ENCODE measurements at regions not wholly inside any gene's neighbourhood (a gene's known extent, or its start where the extent isn't known, plus 50 kb on each side); places are given as distances from the start of the nearest gene placed in this dataset.
"Not testable (repeated sequence)": the region's sequence is repeated elsewhere in the genome, so short reads cannot be mapped to it uniquely, and the experiment has no call there.

GRCh38 chr3:101913168-101913567, 63.9 kb downstream of the NFKBIZ start:
- DNase-seq, result peak in 1 of 2 experiments; percentile 42

DNA sequence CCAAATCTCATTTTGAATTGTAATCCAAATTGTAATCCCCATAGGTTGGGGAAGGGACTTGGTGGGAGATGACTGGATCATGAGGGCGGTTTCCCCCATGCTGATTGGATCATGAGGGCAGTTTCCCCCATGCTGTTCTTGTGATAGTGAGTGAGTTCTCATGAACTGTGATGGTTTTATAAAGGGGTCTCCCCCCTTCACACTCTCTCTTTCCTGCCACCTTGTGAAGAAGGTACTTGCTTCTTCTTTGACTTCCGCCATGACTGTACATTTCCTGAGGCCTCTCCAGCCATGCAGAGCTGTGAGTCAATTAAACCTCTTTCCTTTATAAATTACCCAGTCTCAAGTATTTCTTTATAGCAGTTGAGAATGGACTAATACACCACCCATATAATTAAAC, 68.4 kb downstream of the NFKBIZ start:
- not testable (repeated sequence) for DNase-seq

GRCh38 chr3:101922151-101922725, 72.9 kb downstream of the NFKBIZ start:
- DNase-seq, result not testable (repeated sequence)

DNA sequence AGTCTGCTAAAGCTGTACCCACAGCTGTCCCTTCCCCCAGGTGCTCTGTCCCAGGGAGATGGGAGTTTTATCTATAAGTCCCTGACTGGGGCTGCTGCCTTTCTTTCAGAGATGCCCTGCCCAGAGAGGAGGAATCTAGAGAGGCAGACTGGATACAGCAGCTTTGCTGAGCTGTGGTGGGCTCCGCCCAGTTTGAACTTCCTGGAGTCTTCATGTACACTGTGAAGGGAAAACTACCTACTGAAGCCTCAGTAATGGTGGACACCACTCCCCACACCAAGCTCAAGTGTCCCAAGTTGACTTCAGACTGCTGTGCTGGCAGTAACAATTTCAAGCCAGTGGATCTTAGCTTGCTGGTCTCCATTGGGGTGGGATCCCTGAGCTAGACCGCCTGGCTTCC, 75.3 kb downstream of the NFKBIZ start:
- DNase-seq, result not testable (repeated sequence)

GRCh38 chr3:101925124-101925523, 75.8 kb downstream of the NFKBIZ start:
- DNase-seq, result not testable (repeated sequence)

- DNase-seq, result no peak
These were observed 76.2 kb downstream of the NFKBIZ start for GRCh38 chr3:101925564-101925963.

DNA sequence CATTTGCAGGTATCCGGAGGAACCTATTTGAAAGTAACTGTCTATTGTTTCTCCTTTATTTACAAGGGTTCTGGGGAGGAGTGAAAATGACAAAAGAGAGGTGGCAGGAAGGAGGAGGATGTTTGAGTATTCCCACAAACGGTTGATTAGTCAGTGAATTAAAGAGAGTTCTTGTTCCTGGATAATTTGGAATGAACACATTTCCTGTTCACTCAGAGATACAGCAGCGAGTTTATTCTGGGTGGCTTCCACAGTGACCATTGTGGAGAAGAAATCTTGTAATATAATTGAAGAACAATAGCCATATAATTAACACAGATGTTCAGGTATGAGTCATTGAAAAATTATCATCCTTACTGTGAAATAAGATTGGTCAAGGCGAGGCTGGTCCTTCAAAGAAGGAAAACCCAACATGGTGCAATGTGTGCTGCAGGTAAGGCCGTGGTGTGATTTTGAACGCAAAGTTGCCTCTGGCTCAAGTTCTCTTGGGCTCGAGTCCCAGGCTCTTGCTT, 77.3 kb downstream of the NFKBIZ start:
- no peak for DNase-seq

DNA sequence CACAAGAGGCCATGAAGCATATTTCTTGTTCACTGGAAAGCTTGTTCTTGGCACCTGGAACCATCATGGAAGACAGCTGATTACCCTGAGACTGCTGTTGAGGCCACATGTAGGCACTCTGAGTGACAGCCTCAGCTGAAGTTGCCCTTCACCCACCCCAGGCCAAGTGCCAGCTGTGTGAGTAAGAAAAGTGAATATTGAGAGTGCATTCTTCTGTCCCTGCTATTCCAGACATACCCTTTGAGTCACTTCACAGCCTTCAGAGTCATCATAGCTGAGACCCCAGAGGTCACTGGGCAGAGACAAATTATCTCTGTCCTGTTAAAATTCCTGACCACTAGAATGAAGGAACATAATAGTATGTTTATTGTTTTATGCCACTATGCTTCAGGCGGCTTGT, 79.6 kb downstream of the NFKBIZ start:
- peak in 1 of 2 experiments; percentile 17 for DNase-seq

- DNase-seq, result no peak
These were observed 81.8 kb downstream of the NFKBIZ start for GRCh38 chr3:101931081-101931480.

DNA sequence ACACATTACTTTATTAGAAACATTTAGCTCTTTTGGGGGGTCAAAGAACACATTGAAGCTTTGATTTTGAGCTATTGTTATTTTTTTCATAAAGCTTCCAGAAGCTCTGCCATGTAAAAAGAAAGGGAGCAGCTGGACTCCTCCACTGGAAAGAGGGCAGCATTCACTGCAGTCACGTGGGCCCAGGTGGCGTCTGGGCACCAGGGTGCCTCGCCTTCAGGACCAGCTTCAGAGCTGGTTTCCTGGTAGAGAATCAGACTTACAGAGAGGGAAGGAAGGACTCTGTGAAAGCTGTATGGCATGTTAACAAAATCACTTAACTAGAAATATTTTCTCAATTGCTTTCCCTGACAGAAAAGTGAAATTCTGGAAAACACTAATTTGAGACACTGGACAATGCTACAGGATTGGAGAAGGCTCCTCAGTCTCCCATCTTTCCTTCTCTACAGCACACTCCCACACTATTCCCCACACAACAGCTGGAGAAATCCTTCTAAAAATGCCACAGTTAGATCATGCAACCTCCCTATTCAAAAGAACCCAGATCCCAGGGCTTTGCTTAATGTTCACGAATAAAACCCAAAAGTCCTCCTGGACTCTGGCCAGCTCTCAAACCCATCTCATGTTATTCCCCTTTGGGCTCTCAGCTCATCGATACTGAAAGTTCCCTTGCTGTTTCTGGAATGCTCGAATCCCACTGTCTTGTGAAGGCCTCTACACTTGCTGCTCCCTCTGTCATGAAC, 83.2 kb downstream of the NFKBIZ start:
- DNase-seq, result no peak

DNA sequence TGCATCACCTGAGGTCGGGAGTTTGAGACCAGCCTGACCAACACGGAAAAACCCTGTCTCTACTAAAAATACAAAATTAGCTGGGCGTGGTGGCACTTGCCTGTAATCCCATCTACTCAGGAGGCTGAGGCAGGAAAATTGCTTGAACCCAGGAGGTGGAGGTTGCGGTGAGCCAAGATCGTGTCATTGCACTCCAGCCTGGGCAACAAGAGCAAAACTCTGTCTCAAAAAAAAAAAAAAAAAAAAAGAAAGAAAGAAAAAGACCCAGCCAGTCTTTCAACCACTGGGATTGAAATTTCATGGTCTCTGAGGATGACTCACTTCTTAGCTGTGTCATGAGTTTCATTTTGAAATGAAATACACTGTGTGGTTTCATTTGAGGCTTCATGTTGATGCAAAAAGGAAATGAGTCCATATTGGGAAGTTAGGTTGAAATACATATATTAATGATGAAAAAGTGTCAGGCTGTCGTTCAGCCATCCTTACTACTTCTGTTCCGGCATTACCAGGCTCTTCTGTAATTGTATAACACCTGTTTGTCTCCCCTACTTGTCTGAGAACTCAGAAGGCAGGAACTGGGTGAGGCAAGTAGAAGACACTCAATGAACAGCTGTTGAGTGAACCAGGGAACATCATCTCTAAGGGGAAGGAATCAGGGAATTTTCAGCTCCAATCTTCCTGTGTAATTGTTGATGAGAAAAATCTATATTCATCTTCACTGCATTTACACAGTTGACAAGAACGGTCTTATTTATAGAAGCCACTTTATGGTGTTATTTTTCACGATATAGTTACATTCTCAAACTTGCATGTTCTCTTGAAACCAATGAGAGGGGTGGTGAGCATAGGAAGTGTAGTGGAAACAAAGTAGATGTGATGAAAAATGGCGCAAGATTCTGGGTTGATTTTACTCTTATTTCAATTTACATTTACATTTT, 87.4 kb downstream of the NFKBIZ start:
- no peak for DNase-seq

GRCh38 chr3:101938262-101938847, 89.0 kb downstream of the NFKBIZ start:
- DNase-seq, result no peak

GRCh38 chr3:101939361-101940049, 90.2 kb downstream of the NFKBIZ start:
- no peak for DNase-seq

GRCh38 chr3:101940521-101941317, 91.4 kb downstream of the NFKBIZ start:
- DNase-seq, result peak; percentile 46 to 74

GRCh38 chr3:101941318-101942040, 92.2 kb downstream of the NFKBIZ start:
- no peak for DNase-seq

DNA sequence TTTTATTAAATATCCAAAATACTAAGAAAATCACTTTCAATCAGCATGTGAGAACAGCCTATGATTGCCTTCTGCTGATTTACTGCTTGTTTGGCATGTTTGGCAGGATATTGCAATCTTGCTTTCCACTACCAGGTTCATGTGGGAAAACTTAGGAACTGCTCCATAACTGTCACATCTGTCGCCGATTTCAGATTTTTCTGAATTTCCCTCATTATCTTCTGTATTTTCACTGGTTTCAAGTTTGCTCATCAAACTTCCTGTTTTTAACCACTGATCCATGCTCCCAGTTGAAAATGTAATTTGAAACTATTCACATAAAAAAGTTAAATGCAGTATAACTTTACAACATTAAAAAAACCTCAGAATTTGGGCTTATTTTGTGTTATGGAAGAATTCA, 93.0 kb downstream of the NFKBIZ start:
- DNase-seq, result no peak

GRCh38 chr3:101943029-101943428, 93.7 kb downstream of the NFKBIZ start:
- DNase-seq, result peak in 1 of 2 experiments; percentile 17

DNA sequence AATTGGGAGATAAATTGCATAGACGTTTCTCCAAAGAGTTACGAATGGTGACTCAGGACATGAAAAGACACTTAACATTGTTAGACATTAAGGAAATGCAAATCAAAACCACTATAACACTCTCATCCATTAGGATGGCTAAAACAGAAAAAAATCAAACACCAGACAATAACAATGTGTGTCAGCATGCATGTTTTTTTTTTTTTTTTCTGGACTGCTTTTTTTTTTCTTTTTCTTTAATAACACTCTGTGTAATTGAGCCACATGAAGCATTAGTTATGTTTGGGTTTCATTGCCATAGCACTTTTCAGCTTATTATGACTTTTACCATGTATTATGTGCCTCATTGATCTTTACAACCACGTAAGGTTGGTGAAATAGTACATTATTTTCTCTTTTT, 95.0 kb downstream of the NFKBIZ start:
- no peak for DNase-seq

GRCh38 chr3:101945980-101946379, 96.7 kb downstream of the NFKBIZ start:
- DNase-seq, result no peak

DNA sequence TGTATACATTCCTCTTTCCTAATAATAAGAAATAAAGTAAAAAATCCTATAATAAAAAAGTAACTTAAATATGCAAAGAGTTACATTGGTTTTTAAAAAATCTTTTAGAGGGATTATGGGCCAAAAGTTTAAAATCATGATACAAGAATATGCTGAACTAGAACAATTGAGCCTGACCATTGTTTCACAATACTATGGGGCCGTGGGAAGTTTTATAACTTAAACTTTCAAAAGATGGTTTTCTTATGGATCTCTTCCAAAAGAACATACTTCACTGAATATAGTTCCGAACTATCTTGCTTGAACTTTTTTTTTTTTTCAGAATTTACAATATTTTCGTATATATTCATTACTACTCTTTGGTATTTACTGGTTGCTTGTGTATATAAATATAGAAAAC, 97.6 kb downstream of the NFKBIZ start:
- DNase-seq, result no peak

DNA sequence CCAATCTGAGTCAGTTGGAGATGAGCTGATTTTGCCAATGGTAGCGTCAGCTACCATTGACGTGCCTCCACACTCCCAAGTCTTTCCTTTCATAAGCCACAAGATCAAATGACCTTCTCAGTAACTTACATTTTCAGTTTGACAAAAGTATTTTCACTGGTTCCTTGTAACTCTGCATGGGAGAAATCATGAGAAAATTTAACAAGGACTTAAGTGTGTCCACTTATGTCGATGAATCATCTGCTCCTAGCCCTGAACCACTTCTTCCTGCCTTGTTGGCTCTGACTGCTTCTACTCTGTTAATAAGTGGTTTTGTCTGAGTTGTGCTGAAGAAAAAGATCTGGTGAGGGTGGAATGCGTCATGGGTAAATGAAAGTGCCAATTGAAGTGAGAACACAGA, 101.2 kb downstream of the NFKBIZ start:
- DNase-seq, result no peak
